CD4-positive, alpha-beta T cell (primary cell): ENCODE measurements at regions not wholly inside any gene's neighbourhood (a gene's known extent, or its start where the extent isn't known, plus 50 kb on each side); places are given as distances from the start of the nearest gene placed in this dataset.

Source experiments
- ATAC-seq: fragments of 200-7000 bp; cut with Tn5 transposase; one replicate; pipeline ENCODE4 v1.10.0; 2022; ENCODE audit warnings: mild to moderate bottlenecking; ENCODE audit not compliant: poor library complexity
- CTCF ChIA-PET: fragments of 350-600 bp; sonication (Branson Sonifier 250); formaldehyde crosslinking; loops from one replicate; lab custom pipeline; 2021; ENCODE audit warnings: antibody characterized with exemption, inconsistent platforms; lab: Charles Lee
- POLR2A ChIA-PET: fragments of 350-600 bp; sonication (Branson Sonifier 250); formaldehyde crosslinking; loops from one replicate; lab custom pipeline; 2021; ENCODE audit warnings: antibody characterized with exemption, inconsistent platforms; lab: Charles Lee
- DNase-seq, 14 experiments: peaks; one replicate each; pipeline ENCODE4 v3.0.0-alpha.2; 2013 to 2020; ENCODE audit warnings: mixed read lengths in 2 of 14
- H3K27ac ChIP-seq, 2 donors: one replicate each; pipeline versions ENCODE4 v1.5.1 to v1.7.0; 2013; ENCODE audit warnings: low read length in 2 of 2, low read depth in 1 of 2, mild to moderate bottlenecking in 1 of 2
- H3K27me3 ChIP-seq, 2 experiments: 1 replicate in 1 of 2; 2 replicates in 1 of 2; pipeline versions ENCODE4 v1.6.1 to v1.7.0; 2013; ENCODE audit warnings: low read length in 2 of 2, control low read depth in 1 of 2, mild to moderate bottlenecking in 1 of 2, moderate library complexity in 1 of 2; ENCODE audit not compliant: insufficient read depth in 2 of 2, control insufficient read depth in 1 of 2
- H3K36me3 ChIP-seq: one replicate; pipeline ENCODE4 v1.6.1; 2013; ENCODE audit warnings: low read length, control low read depth; ENCODE audit not compliant: insufficient read depth
- H3K4me1 ChIP-seq: one replicate; pipeline ENCODE4 v1.6.1; 2013; ENCODE audit warnings: low read length, control low read depth; ENCODE audit not compliant: insufficient read depth
- H3K4me3 ChIP-seq: one replicate; pipeline ENCODE4 v1.5.1; 2013; ENCODE audit warnings: mild to moderate bottlenecking, low read length, moderate library complexity
- H3K9me3 ChIP-seq, 2 experiments: 1 replicate in 1 of 2; 2 replicates in 1 of 2; pipeline versions ENCODE4 v1.6.1 to v1.7.0; 2013; ENCODE audit warnings: low read length in 2 of 2, mild to moderate bottlenecking in 2 of 2, control low read depth in 1 of 2, moderate library complexity in 1 of 2; ENCODE audit not compliant: control insufficient read depth in 1 of 2, insufficient read depth in 1 of 2
- H3K27ac Mint-ChIP-seq: one replicate; pipeline ENCODE4 v1.8.0; 2020; ENCODE audit warnings: mixed read lengths
- H3K27me3 Mint-ChIP-seq: one replicate; pipeline ENCODE4 v1.8.0; 2021; ENCODE audit warnings: mixed read lengths
- H3K36me3 Mint-ChIP-seq: one replicate; pipeline ENCODE4 v1.8.0; 2021; ENCODE audit warnings: low read depth, mixed read lengths
- H3K4me1 Mint-ChIP-seq: one replicate; pipeline ENCODE4 v1.8.0; 2021; ENCODE audit warnings: low read depth, mixed read lengths
- H3K4me3 Mint-ChIP-seq: one replicate; pipeline ENCODE4 v1.8.0; 2020; ENCODE audit warnings: mild to moderate bottlenecking, mixed read lengths
- H3K9me3 Mint-ChIP-seq: one replicate; pipeline ENCODE4 v1.8.0; 2020; ENCODE audit warnings: mixed read lengths
- CTCF ChIP-seq: fragments of 200-600 bp; IDR thresholded peaks from one replicate; pipeline ENCODE4 v1.8.0; 2022; ENCODE audit warnings: antibody characterized with exemption, mild to moderate bottlenecking
- intact Hi-C, 2 experiments: fragments of 100-400 bp; cut with DNase I in 1 of 2; cut with micrococcal nuclease in 1 of 2; formaldehyde crosslinking; loops; one replicate each; pipeline versions ENCODE4 v1.15.1 to v1.9.0; 2023 to 2025; cut with DNase I, micrococcal nuclease

GRCh38 chr17:71157297-71157696 is 963.5 kb upstream of the SOX9 start:
- DNase-seq (no peak), ATAC-seq (no peak)
- POLR2A ChIA-PET: no interaction called here
- no peak overlapping the region for H3K27ac ChIP-seq
- CTCF ChIA-PET: no interaction called here
- H3K9me3 Mint-ChIP-seq: peaks cover 4% of the 10 kb centered on the region
- H3K4me1 Mint-ChIP-seq: no peaks in the 10 kb centered on the region
- H3K27ac Mint-ChIP-seq: no peak overlapping the region
- H3K36me3 Mint-ChIP-seq: no peaks in the 10 kb centered on the region
- no peak for TF ChIP-seq CTCF
- intact Hi-C loops: no loop called here
- no peaks in the 10 kb centered on the region for H3K36me3 ChIP-seq
- H3K4me1 ChIP-seq: no peaks in the 10 kb centered on the region
- no peaks in the 10 kb centered on the region for H3K27me3 Mint-ChIP-seq
- no peak overlapping the region for H3K4me3 ChIP-seq
- H3K27me3 ChIP-seq: no peaks in the 10 kb centered on the region
- no peak overlapping the region for H3K4me3 Mint-ChIP-seq
- no peaks in the 10 kb centered on the region for H3K9me3 ChIP-seq

- ATAC-seq: no peak
- TF ChIP-seq CTCF: no peak
- H3K27me3 Mint-ChIP-seq: no peaks in the 10 kb centered on the region
Measured at GRCh38 chr17:71158437-71158836, 962.4 kb upstream of the SOX9 start.

GRCh38 chr17:71163121-71163812 is 957.6 kb upstream of the SOX9 start:
- Histone ChIP-seq H3K27ac (no peak overlapping the region), H3K9me3 (no peaks in the 10 kb centered on the region), H3K36me3 (no peaks in the 10 kb centered on the region), H3K27me3 (no peaks in the 10 kb centered on the region), H3K4me3 (no peak overlapping the region), H3K4me1 (no peaks in the 10 kb centered on the region)
- intact Hi-C loops: no loop called here
- no peaks in the 10 kb centered on the region for H3K4me1 Mint-ChIP-seq
- DNase-seq (no peak), ATAC-seq (no peak)
- no peak overlapping the region for H3K4me3 Mint-ChIP-seq
- POLR2A ChIA-PET: no interaction called here
- CTCF ChIA-PET: no interaction called here
- no peak for TF ChIP-seq CTCF
- no peaks in the 10 kb centered on the region for H3K36me3 Mint-ChIP-seq
- no peaks in the 10 kb centered on the region for H3K27me3 Mint-ChIP-seq
- no peak overlapping the region for H3K27ac Mint-ChIP-seq
- H3K9me3 Mint-ChIP-seq: peaks cover 2% of the 10 kb centered on the region

More at GRCh38 chr17:71158437-71158836, 962.4 kb upstream of the SOX9 start:
- peaks cover 2% of the 10 kb centered on the region for H3K9me3 Mint-ChIP-seq
- no peaks in the 10 kb centered on the region for H3K36me3 Mint-ChIP-seq
- no peak for DNase-seq
- no peaks in the 10 kb centered on the region for H3K27me3 ChIP-seq
- H3K4me1 Mint-ChIP-seq: no peaks in the 10 kb centered on the region
- intact Hi-C loops: no loop called here
- H3K27ac Mint-ChIP-seq: no peak overlapping the region
- POLR2A ChIA-PET: no interaction called here
- no peak overlapping the region for H3K4me3 Mint-ChIP-seq
- no peaks in the 10 kb centered on the region for H3K4me1 ChIP-seq
- CTCF ChIA-PET: no interaction called here
- H3K9me3 ChIP-seq: no peaks in the 10 kb centered on the region
- no peak overlapping the region for H3K4me3 ChIP-seq
- no peaks in the 10 kb centered on the region for H3K36me3 ChIP-seq
- H3K27ac ChIP-seq: no peak overlapping the region
